Large intestine (tissue), 3 donors: ENCODE measurements at regions not wholly inside any gene's neighbourhood (a gene's known extent, or its start where the extent isn't known, plus 50 kb on each side); places are given as distances from the start of the nearest gene placed in this dataset.

Experiments
- DNase-seq, 2 donors: peaks; one replicate each; pipeline versions ENCODE4 v3.0.0 to v3.0.0-alpha.2; 2013
- H3K27ac ChIP-seq: one replicate; pipeline ENCODE4 v1.5.1; 2013; ENCODE audit warnings: low read length
- H3K27me3 ChIP-seq: 2 replicates; pipeline ENCODE4 v1.6.1; 2013; ENCODE audit warnings: low read length; ENCODE audit not compliant: control insufficient read depth, insufficient read depth
- H3K36me3 ChIP-seq: 2 replicates; pipeline ENCODE4 v1.6.1; 2013; ENCODE audit warnings: low read length; ENCODE audit not compliant: control insufficient read depth, insufficient read depth
- H3K4me1 ChIP-seq: one replicate; pipeline ENCODE4 v1.6.1; 2013; ENCODE audit warnings: low read length; ENCODE audit not compliant: control insufficient read depth, insufficient read depth
- H3K4me3 ChIP-seq: one replicate; pipeline ENCODE4 v1.5.1; 2013; ENCODE audit warnings: low read length
- H3K9me3 ChIP-seq: one replicate; pipeline ENCODE4 v1.6.1; 2013; ENCODE audit warnings: mild to moderate bottlenecking, low read depth, low read length, moderate library complexity; ENCODE audit not compliant: control insufficient read depth
- WGBS: methylation state at CpG from one replicate; pipeline ENCODE4 v1.1.5; 2013; ENCODE audit warnings: low lambda C conversion rate; ENCODE audit not compliant: insufficient coverage; 5-methylcytosine and 5-hydroxymethylcytosine counted together

DNA sequence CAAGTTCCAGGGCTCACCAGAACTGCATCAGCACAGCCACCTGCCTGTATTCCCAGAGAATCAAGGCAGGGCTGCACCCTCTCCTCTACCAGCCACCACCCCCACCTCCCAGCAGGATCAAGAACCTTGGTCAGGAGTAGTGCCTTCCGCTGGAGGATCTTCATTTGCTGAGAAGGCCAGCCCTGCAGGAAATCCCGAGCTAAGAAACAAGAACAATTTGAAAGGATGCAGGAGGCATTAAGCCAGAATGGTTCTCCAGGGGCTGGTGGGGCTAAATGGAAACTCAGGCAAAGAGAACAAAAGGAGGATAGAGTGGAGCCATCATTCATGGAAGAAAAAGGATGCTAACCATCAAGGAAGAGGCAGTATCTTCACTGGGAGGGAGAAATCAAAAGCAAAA lies 147.3 kb upstream of the SLC14A2 start:
- Histone ChIP-seq H3K9me3 (no peaks in the 10 kb centered on the region), H3K4me1 (no peaks in the 10 kb centered on the region), H3K27me3 (no peaks in the 10 kb centered on the region), H3K36me3 (no peaks in the 10 kb centered on the region), H3K4me3 (no peak overlapping the region), H3K27ac (no peak overlapping the region)
- DNase-seq = no peak
- WGBS = 60% methylated on average over 1 of the region's 2 CpGs

GRCh38 chr18:45478889-45479288 lies 136.4 kb upstream of the SLC14A2 start:
- no peak overlapping the region for H3K4me3 ChIP-seq
- H3K9me3 ChIP-seq = no peaks in the 10 kb centered on the region
- H3K27ac ChIP-seq = no peak overlapping the region
- peaks cover 11% of the 10 kb centered on the region for H3K4me1 ChIP-seq
- no peaks in the 10 kb centered on the region for H3K36me3 ChIP-seq
- no peaks in the 10 kb centered on the region for H3K27me3 ChIP-seq
- no peak for DNase-seq
- 100% methylated on average over 1 of the region's 3 CpGs for WGBS

- peak in 1 of 2 donors; percentile 44 for DNase-seq
- no peak overlapping the region for H3K4me3 ChIP-seq
- H3K9me3 ChIP-seq = no peaks in the 10 kb centered on the region
- no peak overlapping the region for H3K27ac ChIP-seq
- no CpG with 5 or more reads among the region's 1 CpG for WGBS
- peaks cover 11% of the 10 kb centered on the region for H3K4me1 ChIP-seq
- H3K27me3 ChIP-seq = no peaks in the 10 kb centered on the region
- no peaks in the 10 kb centered on the region for H3K36me3 ChIP-seq
Measured at GRCh38 chr18:45480219-45481015, 134.9 kb upstream of the SLC14A2 start.

- Histone ChIP-seq H3K4me1 (peaks cover 11% of the 10 kb centered on the region), H3K27me3 (no peaks in the 10 kb centered on the region), H3K4me3 (no peak overlapping the region), H3K27ac (peak overlapping the region; percentile 39), H3K9me3 (no peaks in the 10 kb centered on the region), H3K36me3 (no peaks in the 10 kb centered on the region)
- WGBS = 40% methylated on average over 1 of the region's 2 CpGs
- DNase-seq = peak in 1 of 2 donors; percentile 51
Measured at GRCh38 chr18:45481821-45482220, 133.5 kb upstream of the SLC14A2 start.

DNA sequence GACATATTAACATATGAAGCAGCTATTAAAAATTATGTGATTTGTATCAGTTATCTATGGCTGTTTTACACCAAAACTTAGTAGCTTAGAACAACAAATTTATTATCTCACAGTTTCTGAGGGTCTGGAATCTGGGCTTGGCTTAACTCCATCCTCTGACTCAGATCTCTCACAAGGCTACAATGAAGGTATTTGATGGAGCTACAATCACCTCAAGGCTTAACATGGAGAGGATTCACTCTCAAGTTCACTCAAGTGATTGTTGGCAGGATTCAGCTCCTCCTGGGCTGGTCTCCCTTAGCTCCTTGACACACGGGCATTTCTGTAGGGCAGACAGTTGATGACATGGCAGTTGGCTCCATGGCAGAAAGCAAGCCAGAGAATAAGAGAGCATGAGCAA lies 133.0 kb upstream of the SLC14A2 start:
- peak overlapping the region; percentile 12 for H3K27ac ChIP-seq

DNA sequence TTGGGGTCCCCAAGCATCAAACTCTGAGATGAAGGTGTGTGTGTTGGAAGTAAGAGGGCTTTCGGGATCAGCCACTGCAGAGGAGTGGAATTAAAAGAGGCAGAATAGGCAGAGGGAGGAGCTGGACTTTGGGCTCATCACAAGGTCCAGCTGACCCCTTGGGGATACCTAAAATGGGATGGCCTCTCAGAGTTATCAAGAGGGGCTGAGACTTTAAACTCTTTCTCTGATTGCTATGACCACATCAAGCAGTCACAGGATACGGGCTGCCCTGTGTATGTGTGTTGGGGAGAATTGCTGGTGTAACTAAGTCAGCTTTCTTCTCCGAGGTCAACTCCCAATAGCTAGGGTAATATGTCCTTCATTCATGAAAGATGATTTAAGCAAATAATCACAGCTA lies 127.7 kb upstream of the SLC14A2 start:
- Histone ChIP-seq H3K27ac (no peak overlapping the region), H3K36me3 (no peaks in the 10 kb centered on the region), H3K27me3 (no peaks in the 10 kb centered on the region), H3K9me3 (no peaks in the 10 kb centered on the region), H3K4me1 (peaks cover 5% of the 10 kb centered on the region), H3K4me3 (no peak overlapping the region)
- WGBS = 80% methylated on average over 2 of the region's 3 CpGs
- peak; percentile 48 to 70 for DNase-seq

More for the DNA sequence above, 133.0 kb upstream of the SLC14A2 start:
- no CpG with 5 or more reads among the region's 1 CpG for WGBS
- H3K9me3 ChIP-seq = no peaks in the 10 kb centered on the region
- H3K4me3 ChIP-seq = no peak overlapping the region
- no peak for DNase-seq
- no peaks in the 10 kb centered on the region for H3K27me3 ChIP-seq
- H3K4me1 ChIP-seq = peaks cover 11% of the 10 kb centered on the region
- no peaks in the 10 kb centered on the region for H3K36me3 ChIP-seq

DNA sequence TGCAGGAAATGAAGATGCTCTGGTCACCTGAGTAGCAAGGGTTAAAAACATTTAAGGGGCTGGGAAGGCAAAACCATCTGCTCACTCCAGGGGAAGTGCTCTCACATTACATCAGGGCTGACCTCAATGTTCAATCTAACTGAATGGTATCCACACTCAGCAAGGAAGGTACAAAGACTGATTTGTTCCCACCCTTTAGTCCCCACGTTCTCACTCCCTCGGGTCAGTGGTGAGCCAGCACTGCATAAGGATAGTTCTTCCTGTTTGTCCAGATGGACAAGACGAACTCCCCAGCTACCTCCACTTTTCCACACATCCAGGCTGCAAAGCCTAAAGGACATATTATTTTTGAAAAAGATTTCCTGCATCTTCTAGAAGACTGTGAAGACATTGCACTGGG lies 126.6 kb upstream of the SLC14A2 start:
- WGBS = no CpG with 5 or more reads among the region's 3 CpGs
- Histone ChIP-seq H3K9me3 (no peaks in the 10 kb centered on the region), H3K27me3 (no peaks in the 10 kb centered on the region), H3K4me3 (no peak overlapping the region), H3K4me1 (peaks cover 5% of the 10 kb centered on the region), H3K36me3 (no peaks in the 10 kb centered on the region), H3K27ac (no peak overlapping the region)
- DNase-seq = no peak

DNA sequence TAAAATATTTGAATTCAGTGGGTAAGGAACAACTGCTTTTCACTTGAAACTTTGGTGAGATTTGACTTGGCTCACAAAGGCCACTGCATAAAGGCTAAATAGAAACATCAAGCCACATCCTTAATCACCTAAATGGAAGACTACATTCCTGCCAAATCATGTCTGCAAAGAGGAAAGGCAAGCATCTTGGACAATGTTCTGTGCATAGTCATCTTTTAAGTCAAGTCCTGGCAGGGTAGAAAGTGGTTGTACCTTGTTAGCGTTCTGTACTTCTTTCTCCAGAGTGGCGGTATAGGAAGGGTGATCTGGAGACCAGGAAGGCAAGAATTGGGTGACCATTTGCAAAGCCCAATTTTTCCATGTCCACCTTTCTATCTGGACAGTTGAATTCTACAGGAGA lies 121.4 kb upstream of the SLC14A2 start:
- Histone ChIP-seq H3K4me1 (peaks cover 5% of the 10 kb centered on the region), H3K36me3 (no peaks in the 10 kb centered on the region), H3K9me3 (no peaks in the 10 kb centered on the region), H3K4me3 (no peak overlapping the region), H3K27me3 (no peaks in the 10 kb centered on the region), H3K27ac (no peak overlapping the region)
- WGBS = no CpG with 5 or more reads among the region's 2 CpGs
- DNase-seq = no peak

DNA sequence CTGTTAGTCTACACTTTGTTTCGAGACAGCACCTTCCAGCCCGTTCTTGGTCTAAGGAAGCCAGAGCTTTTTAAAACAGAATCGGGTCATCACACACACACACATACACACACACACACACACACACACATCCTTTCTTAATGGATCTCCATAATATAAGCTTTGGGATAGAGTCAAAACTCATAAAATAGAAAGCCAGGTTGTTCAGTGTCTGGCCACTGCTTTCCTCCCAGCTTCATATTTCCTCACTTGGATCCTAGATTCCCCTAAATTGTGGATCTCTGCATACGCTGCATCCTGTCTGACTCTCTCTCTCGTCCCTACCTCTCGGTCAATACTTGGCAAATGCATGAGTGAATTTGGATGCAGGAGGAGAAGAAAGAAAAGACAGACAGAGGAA lies 120.5 kb upstream of the SLC14A2 start:
- WGBS = 100% methylated on average over 3 of the region's 6 CpGs
- H3K4me1 ChIP-seq = peaks cover 5% of the 10 kb centered on the region
- H3K27ac ChIP-seq = no peak overlapping the region
- H3K36me3 ChIP-seq = no peaks in the 10 kb centered on the region
- DNase-seq = no peak
- H3K9me3 ChIP-seq = no peaks in the 10 kb centered on the region
- H3K27me3 ChIP-seq = no peaks in the 10 kb centered on the region
- no peak overlapping the region for H3K4me3 ChIP-seq

- Histone ChIP-seq H3K4me3 (no peak overlapping the region), H3K27me3 (no peaks in the 10 kb centered on the region), H3K4me1 (peaks cover 5% of the 10 kb centered on the region), H3K9me3 (no peaks in the 10 kb centered on the region), H3K36me3 (no peaks in the 10 kb centered on the region), H3K27ac (peak overlapping the region; percentile 29)
- no CpG with 5 or more reads among the region's 1 CpG for WGBS
- peak; percentile 60 to 78 for DNase-seq
Measured at GRCh38 chr18:45496741-45497140, 118.5 kb upstream of the SLC14A2 start.
